Ramos (cell line): ENCODE measurements at regions not wholly inside any gene's neighbourhood (a gene's known extent, or its start where the extent isn't known, plus 50 kb on each side); places are given as distances from the start of the nearest gene placed in this dataset.
"Not testable (repeated sequence)": the region's sequence is repeated elsewhere in the genome, so short reads cannot be mapped to it uniquely, and the experiment has no call there.

ENCODE experiments used
- in situ Hi-C: fragments of 300-500 bp; cut with MboI; formaldehyde crosslinking; loops from one replicate; pipeline ENCODE4 v1.14.3; 2022; ENCODE audit warnings: low sequenced_read_pairs; ENCODE audit not compliant: unreplicated experiment

GRCh38 chr1:227422581-227422980, 104.3 kb upstream of the CDC42BPA start:
- in situ Hi-C loops, result no loop called here

- in situ Hi-C loops, result no loop called here
Measured at GRCh38 chr1:227420147-227420546, 101.9 kb upstream of the CDC42BPA start.

- in situ Hi-C loops, result no loop called here
Measured at GRCh38 chr1:227417756-227418480, 99.6 kb upstream of the CDC42BPA start.

GRCh38 chr1:227416156-227416830, 98.0 kb upstream of the CDC42BPA start:
- in situ Hi-C loops, result no loop called here

- in situ Hi-C loops, result no loop called here
Measured at GRCh38 chr1:227415115-227415790, 97.0 kb upstream of the CDC42BPA start.

DNA sequence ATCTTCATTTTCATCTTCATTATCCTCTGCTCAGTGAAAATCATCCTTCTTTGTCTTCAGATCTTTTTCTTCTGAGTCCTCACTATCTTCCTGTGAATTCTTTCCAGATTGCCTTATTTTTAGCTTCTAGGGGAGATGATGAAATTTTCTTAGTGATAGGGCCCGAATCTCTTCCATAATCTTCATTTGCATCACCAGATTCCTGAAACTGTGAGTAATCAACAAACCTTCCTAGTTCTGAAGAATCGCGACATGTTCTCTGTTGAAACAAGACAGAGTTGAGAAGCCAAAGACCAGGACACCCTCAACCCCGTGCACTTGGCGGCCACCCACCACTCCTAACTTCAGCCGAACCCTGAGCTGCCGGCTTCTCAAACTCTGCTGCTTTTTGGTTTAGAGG, 92.8 kb upstream of the CDC42BPA start:
- in situ Hi-C loops, result no loop called here

- in situ Hi-C loops, result not testable (repeated sequence)
Measured at GRCh38 chr1:227406332-227406731, 88.0 kb upstream of the CDC42BPA start.

DNA sequence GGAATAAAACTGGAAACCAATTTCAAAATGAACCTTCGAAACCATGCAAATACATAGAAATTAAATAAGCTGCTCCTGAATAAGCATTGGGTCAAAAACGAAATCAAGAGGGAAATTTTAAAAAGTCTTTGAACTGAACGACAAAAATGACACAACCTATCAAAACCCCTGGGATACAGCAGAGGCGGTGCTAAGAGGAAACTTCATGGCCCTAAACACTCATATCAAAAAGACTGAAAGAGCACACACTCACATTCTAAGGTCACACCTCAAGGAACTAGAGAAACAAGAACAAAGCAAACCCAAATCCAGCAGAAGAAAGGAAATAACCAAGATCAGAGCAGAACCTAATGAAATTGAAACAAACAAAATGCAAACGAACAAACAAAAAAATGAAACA, 85.2 kb upstream of the CDC42BPA start:
- in situ Hi-C loops, result no loop called here

- in situ Hi-C loops, result no loop called here
Measured at GRCh38 chr1:227401562-227402342, 83.5 kb upstream of the CDC42BPA start.

GRCh38 chr1:227399152-227399730, 80.9 kb upstream of the CDC42BPA start:
- in situ Hi-C loops, result loop anchor here (5.0 kb wide), 1 partner anchor 48 kb away; no protein-coding TSS in a partner anchor

DNA sequence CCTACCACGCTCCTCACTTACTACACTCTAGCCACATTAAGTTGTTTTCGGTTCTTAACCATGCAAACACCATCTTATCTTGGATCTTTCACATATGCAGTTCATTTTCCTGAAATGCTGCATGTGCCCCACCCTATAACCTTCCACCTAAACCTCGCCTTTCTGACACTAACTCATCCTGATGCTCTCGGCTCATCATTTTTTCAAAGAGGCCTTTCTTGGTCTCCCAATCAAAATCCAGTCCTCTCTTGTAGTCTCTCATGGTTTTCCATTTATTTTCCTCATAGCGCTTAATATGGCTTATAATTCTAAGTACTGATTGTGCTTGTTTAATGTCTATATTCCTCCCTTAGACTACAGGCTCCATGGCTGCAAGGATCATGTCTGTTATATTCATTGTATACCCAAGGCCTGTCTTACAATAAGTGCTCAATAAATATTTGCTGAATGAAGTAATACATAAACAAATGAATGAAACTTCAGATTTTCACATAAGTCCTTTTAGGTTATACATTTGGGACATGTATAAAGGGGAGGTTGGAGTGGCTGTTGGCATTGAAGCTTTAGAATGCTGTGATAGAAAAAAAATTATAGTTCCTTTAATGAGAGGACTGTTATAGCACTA, 79.2 kb upstream of the CDC42BPA start:
- in situ Hi-C loops, result loop anchor here (5.0 kb wide), 1 partner anchor 50 kb away; no protein-coding TSS in a partner anchor

DNA sequence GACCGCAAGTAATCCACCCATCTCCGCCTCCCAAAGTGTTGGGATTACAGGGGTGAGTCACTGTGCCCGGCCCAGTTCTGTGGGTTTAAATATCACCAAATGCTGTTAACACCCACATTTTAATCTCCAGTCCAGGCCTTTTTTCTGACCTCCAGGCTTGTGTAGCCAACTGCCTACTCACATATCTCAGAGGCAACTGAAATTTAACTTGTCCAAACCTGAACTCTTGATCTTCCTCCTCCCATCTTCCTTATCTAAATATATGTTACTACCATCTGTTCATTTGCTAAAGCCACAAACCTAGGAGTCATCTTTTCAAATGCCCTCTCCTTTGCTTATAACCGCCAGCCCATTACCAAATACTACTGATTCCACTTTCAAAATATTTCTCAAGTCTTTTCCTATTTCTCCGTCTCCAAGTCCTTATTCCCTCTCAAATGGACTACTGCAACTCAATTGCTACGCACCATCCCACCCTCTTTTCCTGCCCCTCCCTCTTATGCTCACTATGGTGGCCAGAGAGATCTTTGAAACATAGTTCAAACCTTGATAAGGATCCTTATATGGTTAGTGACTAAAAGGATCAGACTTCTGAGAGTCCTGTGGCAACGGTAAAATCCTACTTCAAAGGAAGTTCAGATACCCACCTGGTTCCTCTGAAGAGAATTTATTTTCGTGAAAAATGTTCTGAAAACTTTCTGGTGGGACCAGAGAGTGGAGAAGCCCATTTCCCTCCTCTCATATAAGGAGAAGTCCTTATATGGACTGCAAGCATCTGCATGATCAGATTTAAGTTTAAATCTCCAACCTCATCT, 78.5 kb upstream of the CDC42BPA start:
- in situ Hi-C loops, result loop anchor here (5.0 kb wide), 1 partner anchor 51 kb away; no protein-coding TSS in a partner anchor

- in situ Hi-C loops, result loop anchor here (5.0 kb wide), 1 partner anchor 52 kb away; no protein-coding TSS in a partner anchor
Measured at GRCh38 chr1:227395426-227396028, 77.2 kb upstream of the CDC42BPA start.

- in situ Hi-C loops, result no loop called here
Measured at GRCh38 chr1:227392984-227393764, 74.9 kb upstream of the CDC42BPA start.

- in situ Hi-C loops, result no loop called here
Measured at GRCh38 chr1:227391879-227392278, 73.6 kb upstream of the CDC42BPA start.

DNA sequence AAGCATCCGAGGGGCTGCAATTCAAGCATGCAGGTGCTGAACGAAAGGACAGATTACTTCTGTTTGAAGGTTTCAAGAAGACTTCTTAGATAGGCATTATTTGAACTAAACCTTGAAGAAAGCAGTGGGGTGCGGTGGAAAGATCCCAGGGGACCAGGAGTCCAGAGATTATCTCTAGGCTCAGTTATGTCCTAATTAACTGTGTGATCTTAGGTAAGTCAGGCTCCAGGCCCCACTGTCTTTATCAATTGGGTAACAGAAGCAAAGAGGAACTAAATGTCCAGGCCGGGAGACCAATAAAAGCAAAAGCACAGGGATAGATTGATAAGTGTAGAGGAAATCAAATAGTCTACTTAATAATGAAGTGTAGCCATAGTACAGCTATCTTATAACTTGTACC, 72.9 kb upstream of the CDC42BPA start:
- in situ Hi-C loops, result no loop called here

- in situ Hi-C loops, result no loop called here
Measured at GRCh38 chr1:227390525-227390924, 72.2 kb upstream of the CDC42BPA start.
